Smooth muscle cell (in vitro differentiated cells): ENCODE measurements at regions not wholly inside any gene's neighbourhood (a gene's known extent, or its start where the extent isn't known, plus 50 kb on each side); places are given as distances from the start of the nearest gene placed in this dataset.

Source experiments
- DNase-seq: peaks from one replicate; lab custom pipeline; 2025; ENCODE audit not compliant: unreplicated experiment; lab: John Stamatoyannopoulos, UW
- H2AFZ ChIP-seq: fragments of 200-600 bp; sonication (generic); 2 replicates; pipeline ENCODE4 v1.6.0; 2016; ENCODE audit warnings: antibody characterized with exemption, low read depth, mild to moderate bottlenecking
- H3F3A ChIP-seq: fragments of 200-600 bp; sonication (generic); 2 replicates; pipeline ENCODE4 v1.6.0; 2017; ENCODE audit warnings: antibody characterized with exemption, low read depth
- H3K27ac ChIP-seq: fragments of 200-600 bp; sonication (generic); 2 replicates; pipeline ENCODE4 v1.5.1; 2016; ENCODE audit warnings: low read depth, mild to moderate bottlenecking
- H3K27me3 ChIP-seq: fragments of 200-600 bp; sonication (generic); 2 replicates; pipeline ENCODE4 v1.6.1; 2016; ENCODE audit warnings: low read depth, mild to moderate bottlenecking
- H3K36me3 ChIP-seq: fragments of 200-600 bp; sonication (generic); 2 replicates; pipeline ENCODE4 v1.5.1; 2016; ENCODE audit warnings: low read depth
- H3K4me1 ChIP-seq: fragments of 200-600 bp; sonication (generic); 2 replicates; pipeline ENCODE4 v1.5.1; 2016; ENCODE audit warnings: low read depth
- H3K4me2 ChIP-seq: fragments of 200-600 bp; sonication (generic); 2 replicates; pipeline ENCODE4 v1.6.0; 2016; ENCODE audit warnings: mild to moderate bottlenecking
- H3K4me3 ChIP-seq: fragments of 200-600 bp; sonication (generic); 2 replicates; pipeline ENCODE4 v1.5.1; 2016; ENCODE audit warnings: mild to moderate bottlenecking
- H3K79me2 ChIP-seq: fragments of 200-600 bp; sonication (generic); 2 replicates; pipeline ENCODE4 v1.6.0; 2016; ENCODE audit warnings: low read depth, mild to moderate bottlenecking
- H3K9ac ChIP-seq: fragments of 200-600 bp; sonication (generic); 2 replicates; pipeline ENCODE4 v1.6.0; 2016; ENCODE audit warnings: low read depth
- H3K9me3 ChIP-seq: fragments of 200-600 bp; sonication (generic); replicated peaks from 2 replicates; pipeline ENCODE4 v1.5.1; 2016; ENCODE audit warnings: low read depth
- H4K20me1 ChIP-seq: fragments of 200-600 bp; sonication (generic); 2 replicates; pipeline ENCODE4 v1.6.0; 2016; ENCODE audit warnings: low read depth
- whole genome bisulfite sequencing: methylation state at CpG from one replicate; pipeline ENCODE4 v1.1.7; 2016; ENCODE audit warnings: low lambda C conversion rate; 5-methylcytosine and 5-hydroxymethylcytosine counted together
- TF ChIP-seq, protein P1 (sequence below): fragments of 200-600 bp; sonication (generic); IDR thresholded peaks from 2 replicates; pipeline ENCODE4 v1.5.1; 2017; ENCODE audit warnings: borderline replicate concordance, mild to moderate bottlenecking, antibody characterized with exemption; ENCODE audit not compliant: insufficient read depth, poor library complexity, severe bottlenecking

DNA sequence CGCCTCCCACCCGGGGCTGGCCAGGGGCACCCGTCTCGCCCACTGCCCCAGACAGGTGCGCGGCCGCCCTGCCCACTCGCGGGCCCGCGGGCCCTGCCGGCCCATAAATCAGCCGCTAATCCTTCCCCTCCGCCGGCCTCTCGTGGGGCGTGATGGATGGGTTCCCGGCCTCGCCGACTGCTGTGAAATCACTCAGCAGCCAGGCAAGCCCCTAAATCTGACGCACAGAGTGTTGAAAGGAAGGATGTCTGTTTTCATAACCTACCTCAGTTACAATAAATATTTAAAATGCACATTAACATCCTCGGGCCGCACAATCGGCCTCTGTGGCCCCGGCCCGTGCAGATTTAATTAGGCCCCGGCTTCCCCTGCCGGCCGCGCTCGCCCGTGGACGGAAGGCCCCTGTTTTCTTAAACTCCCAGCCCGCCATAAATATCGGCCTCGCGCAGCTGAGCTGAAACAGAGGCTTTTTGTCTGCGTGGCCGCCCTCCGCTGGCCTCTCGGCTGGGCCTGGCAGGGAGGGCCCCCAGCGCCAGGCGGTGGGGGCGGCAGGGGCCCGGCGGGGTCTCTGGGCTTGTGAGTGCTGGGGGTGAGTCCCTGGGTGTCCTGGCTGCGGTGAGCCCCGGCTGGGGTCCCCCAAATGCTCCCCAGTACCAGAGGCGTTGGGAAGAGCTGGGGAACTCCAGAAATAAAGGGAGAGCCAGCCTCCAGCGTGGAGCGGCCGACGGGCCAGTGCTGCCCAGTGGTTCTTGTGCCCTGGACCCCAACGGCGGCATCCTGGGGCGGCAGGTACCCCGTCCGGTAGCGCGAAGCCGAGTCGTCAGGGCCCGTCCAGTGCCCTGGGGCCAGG is 90.7 kb downstream of the UNCX start:
- Histone ChIP-seq H3K9ac (no peak overlapping the region), H3K27me3 (no peaks in the 10 kb centered on the region), H3K9me3 (no peaks in the 10 kb centered on the region), H3K79me2 (no peaks in the 10 kb centered on the region), H3K4me2 (no peak overlapping the region), H3K27ac (no peak overlapping the region), H4K20me1 (no peaks in the 10 kb centered on the region), H3K4me1 (no peaks in the 10 kb centered on the region), H3K36me3 (no peaks in the 10 kb centered on the region), H2AFZ (no peak overlapping the region), H3K4me3 (no peak overlapping the region), H3F3A (no peaks in the 10 kb centered on the region)
- TF ChIP-seq, protein P1, sequence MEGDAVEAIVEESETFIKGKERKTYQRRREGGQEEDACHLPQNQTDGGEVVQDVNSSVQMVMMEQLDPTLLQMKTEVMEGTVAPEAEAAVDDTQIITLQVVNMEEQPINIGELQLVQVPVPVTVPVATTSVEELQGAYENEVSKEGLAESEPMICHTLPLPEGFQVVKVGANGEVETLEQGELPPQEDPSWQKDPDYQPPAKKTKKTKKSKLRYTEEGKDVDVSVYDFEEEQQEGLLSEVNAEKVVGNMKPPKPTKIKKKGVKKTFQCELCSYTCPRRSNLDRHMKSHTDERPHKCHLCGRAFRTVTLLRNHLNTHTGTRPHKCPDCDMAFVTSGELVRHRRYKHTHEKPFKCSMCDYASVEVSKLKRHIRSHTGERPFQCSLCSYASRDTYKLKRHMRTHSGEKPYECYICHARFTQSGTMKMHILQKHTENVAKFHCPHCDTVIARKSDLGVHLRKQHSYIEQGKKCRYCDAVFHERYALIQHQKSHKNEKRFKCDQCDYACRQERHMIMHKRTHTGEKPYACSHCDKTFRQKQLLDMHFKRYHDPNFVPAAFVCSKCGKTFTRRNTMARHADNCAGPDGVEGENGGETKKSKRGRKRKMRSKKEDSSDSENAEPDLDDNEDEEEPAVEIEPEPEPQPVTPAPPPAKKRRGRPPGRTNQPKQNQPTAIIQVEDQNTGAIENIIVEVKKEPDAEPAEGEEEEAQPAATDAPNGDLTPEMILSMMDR, result no peak
- 87% methylated on average over 55 of the region's 63 CpGs for whole genome bisulfite sequencing
- no peak for DNase-seq

GRCh38 chr7:1324028-1324900 is 91.6 kb downstream of the UNCX start:
- Histone ChIP-seq H3K27ac (no peak overlapping the region), H3K27me3 (no peaks in the 10 kb centered on the region), H3K36me3 (no peaks in the 10 kb centered on the region), H3K9me3 (no peaks in the 10 kb centered on the region), H3K4me2 (no peak overlapping the region), H3K4me3 (no peak overlapping the region), H2AFZ (no peak overlapping the region), H4K20me1 (no peaks in the 10 kb centered on the region), H3K79me2 (no peaks in the 10 kb centered on the region), H3F3A (no peaks in the 10 kb centered on the region), H3K9ac (no peak overlapping the region), H3K4me1 (no peaks in the 10 kb centered on the region)
- no peak for DNase-seq
- TF ChIP-seq, protein P1, result no peak
- WGBS, result 91% methylated on average over 30 of the region's 30 CpGs

DNA sequence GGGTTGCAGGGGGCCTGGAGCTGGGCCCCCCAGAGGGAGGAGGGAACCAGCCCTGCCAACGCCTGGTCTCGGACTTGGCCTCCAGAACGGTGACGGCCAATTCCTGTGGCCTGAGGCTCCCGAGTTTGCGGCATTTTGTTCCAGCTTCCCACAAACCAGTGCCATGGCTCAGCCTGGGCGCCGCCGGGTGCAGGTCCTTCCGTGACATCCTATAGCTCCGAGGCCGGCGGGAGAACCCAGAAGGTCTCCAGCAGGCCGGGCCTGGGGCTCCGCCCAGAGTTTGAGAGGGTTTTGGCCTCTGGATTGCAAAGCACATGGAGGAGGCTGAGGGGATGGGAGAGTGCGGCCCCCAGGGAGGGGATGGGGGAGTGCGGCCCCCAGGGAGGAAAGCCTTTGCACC is 92.6 kb downstream of the UNCX start:
- WGBS, result 89% methylated on average over 17 of the region's 17 CpGs
- no peak overlapping the region for H2AFZ ChIP-seq
- no peaks in the 10 kb centered on the region for H3K27me3 ChIP-seq
- H3K79me2 ChIP-seq, result no peaks in the 10 kb centered on the region
- no peak for DNase-seq
- no peak overlapping the region for H3K27ac ChIP-seq
- no peak overlapping the region for H3K4me3 ChIP-seq
- H3K9me3 ChIP-seq, result no peaks in the 10 kb centered on the region
- H4K20me1 ChIP-seq, result no peaks in the 10 kb centered on the region
- no peaks in the 10 kb centered on the region for H3K36me3 ChIP-seq
- TF ChIP-seq, protein P1, result no peak
- H3F3A ChIP-seq, result no peaks in the 10 kb centered on the region
- H3K9ac ChIP-seq, result no peak overlapping the region
- no peak overlapping the region for H3K4me2 ChIP-seq
- no peaks in the 10 kb centered on the region for H3K4me1 ChIP-seq
